Gastrocnemius medialis (tissue), 4 donors: ENCODE measurements at regions not wholly inside any gene's neighbourhood (a gene's known extent, or its start where the extent isn't known, plus 50 kb on each side); places are given as distances from the start of the nearest gene placed in this dataset.

Source experiments
- POLR2A ChIP-seq, 2 donors: fragments of 450-650 bp; IDR thresholded peaks; one replicate each; pipeline ENCODE4 v1.6.1; 2017; ENCODE audit warnings: antibody characterized with exemption in 2 of 2, mild to moderate bottlenecking in 2 of 2, moderate library complexity in 2 of 2
- TF ChIP-seq, protein P1 (sequence below), 5 experiments: fragments of 450-650 bp in 3 of 5; fragments of 200-600 bp in 2 of 5; sonication (generic) in 2 of 5; IDR thresholded peaks in 4 of 5; conservative IDR thresholded peaks in 1 of 5; 1 replicate in 4 of 5; 2 replicates in 1 of 5; pipeline ENCODE4 v1.5.1; 2016 to 2019; ENCODE audit warnings: antibody characterized with exemption in 5 of 5, mild to moderate bottlenecking in 3 of 5, moderate library complexity in 3 of 5

DNA sequence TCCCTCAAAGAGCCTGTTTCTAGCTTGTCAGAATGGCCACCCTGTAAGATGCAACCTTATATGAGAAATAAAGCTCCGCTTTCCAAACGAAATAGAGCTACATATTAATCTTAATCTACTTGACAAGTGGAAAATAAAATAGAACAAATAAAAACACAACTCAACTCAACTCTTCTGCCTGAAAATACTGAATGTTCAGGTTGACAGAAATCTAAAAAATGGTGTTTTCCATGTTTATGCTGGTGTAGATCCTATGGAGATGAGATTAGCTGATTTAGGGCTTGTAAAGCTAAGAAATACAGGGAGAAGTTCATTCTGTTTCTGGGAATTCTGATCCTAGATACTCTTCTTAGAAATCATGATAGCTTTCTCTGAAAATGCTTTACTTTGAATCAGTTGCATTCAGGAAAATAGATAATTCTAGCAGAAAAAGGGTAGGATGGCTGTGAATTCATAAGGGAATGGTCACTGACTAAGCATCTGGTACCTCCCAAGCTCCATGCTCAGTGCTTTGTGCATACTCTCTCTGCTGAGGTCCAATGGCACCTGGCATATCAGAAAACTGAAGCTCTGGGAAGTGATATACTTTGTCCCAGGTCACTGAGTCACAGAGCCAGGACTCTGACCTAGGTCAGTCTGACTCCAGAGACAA is 89.2 kb upstream of the EXOC1L start:
- TF ChIP-seq, protein P1, sequence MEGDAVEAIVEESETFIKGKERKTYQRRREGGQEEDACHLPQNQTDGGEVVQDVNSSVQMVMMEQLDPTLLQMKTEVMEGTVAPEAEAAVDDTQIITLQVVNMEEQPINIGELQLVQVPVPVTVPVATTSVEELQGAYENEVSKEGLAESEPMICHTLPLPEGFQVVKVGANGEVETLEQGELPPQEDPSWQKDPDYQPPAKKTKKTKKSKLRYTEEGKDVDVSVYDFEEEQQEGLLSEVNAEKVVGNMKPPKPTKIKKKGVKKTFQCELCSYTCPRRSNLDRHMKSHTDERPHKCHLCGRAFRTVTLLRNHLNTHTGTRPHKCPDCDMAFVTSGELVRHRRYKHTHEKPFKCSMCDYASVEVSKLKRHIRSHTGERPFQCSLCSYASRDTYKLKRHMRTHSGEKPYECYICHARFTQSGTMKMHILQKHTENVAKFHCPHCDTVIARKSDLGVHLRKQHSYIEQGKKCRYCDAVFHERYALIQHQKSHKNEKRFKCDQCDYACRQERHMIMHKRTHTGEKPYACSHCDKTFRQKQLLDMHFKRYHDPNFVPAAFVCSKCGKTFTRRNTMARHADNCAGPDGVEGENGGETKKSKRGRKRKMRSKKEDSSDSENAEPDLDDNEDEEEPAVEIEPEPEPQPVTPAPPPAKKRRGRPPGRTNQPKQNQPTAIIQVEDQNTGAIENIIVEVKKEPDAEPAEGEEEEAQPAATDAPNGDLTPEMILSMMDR (IDR thresholded peaks at IDR 0.05 in 4 of 5, conservative IDR thresholded peaks at IDR 0.05 in 1 of 5), result no peak
- TF ChIP-seq POLR2A (IDR thresholded peaks at IDR 0.05), result no peak
